Naive B cell (primary cell): ENCODE measurements at regions not wholly inside any gene's neighbourhood (a gene's known extent, or its start where the extent isn't known, plus 50 kb on each side); places are given as distances from the start of the nearest gene placed in this dataset.

ENCODE experiments used
- ATAC-seq, 2 donors: fragments of 150-1000 bp; cut with Tn5 transposase; 2 replicates each; pipeline ENCODE4 v1.10.0; 2021; ENCODE audit warnings: low read depth in 2 of 2, mild to moderate bottlenecking in 2 of 2, moderate library complexity in 2 of 2
- DNase-seq: peaks from one replicate; pipeline ENCODE4 v3.0.0; 2022
- H3K27ac Mint-ChIP-seq, 6 donors: one replicate each; pipeline ENCODE4 v1.8.0; 2020 to 2022; ENCODE audit warnings: mild to moderate bottlenecking in 6 of 6, mixed read lengths in 6 of 6, moderate library complexity in 5 of 6, inconsistent platforms in 2 of 6
- H3K27me3 Mint-ChIP-seq, 3 donors: one replicate each; pipeline ENCODE4 v1.8.0; 2021 to 2022; ENCODE audit warnings: mixed read lengths in 3 of 3, mild to moderate bottlenecking in 1 of 3
- H3K36me3 Mint-ChIP-seq, 2 donors: one replicate each; pipeline ENCODE4 v1.8.0; 2020 to 2022; ENCODE audit warnings: mixed read lengths in 2 of 2, inconsistent platforms in 1 of 2, mild to moderate bottlenecking in 1 of 2
- H3K4me1 Mint-ChIP-seq, 3 donors: one replicate each; pipeline ENCODE4 v1.8.0; 2020 to 2022; ENCODE audit warnings: mixed read lengths in 3 of 3, inconsistent platforms in 1 of 3, mild to moderate bottlenecking in 1 of 3, moderate library complexity in 1 of 3
- H3K4me3 Mint-ChIP-seq, 8 donors: one replicate each; pipeline ENCODE4 v1.8.0; 2020 to 2022; ENCODE audit warnings: mild to moderate bottlenecking in 8 of 8, mixed read lengths in 8 of 8, moderate library complexity in 8 of 8, inconsistent platforms in 2 of 8
- H3K9me3 Mint-ChIP-seq, 7 donors: one replicate each; pipeline ENCODE4 v1.8.0; 2020 to 2022; ENCODE audit warnings: mixed read lengths in 7 of 7, mild to moderate bottlenecking in 5 of 7, inconsistent platforms in 2 of 7, moderate library complexity in 1 of 7

GRCh38 chr14:22387776-22388241 lies 201.2 kb downstream of the DAD1 start:
- peak overlapping the region in 4 of 6 donors; percentile 63 to 100 (median 80) for H3K27ac Mint-ChIP-seq
- no peaks in the 10 kb centered on the region for H3K27me3 Mint-ChIP-seq
- H3K36me3 Mint-ChIP-seq, result no peaks in the 10 kb centered on the region
- peaks cover 48 to 58% (median 49%) of the 10 kb centered on the region in 3 donors for H3K4me1 Mint-ChIP-seq
- peak overlapping the region in 2 of 8 donors; percentile 53 to 67 for H3K4me3 Mint-ChIP-seq
- DNase-seq, result no peak
- no peak for ATAC-seq
- H3K9me3 Mint-ChIP-seq, result no peaks in the 10 kb centered on the region

- no peaks in the 10 kb centered on the region for H3K27me3 Mint-ChIP-seq
- no peaks in the 10 kb centered on the region for H3K9me3 Mint-ChIP-seq
- peak overlapping the region; percentile 47 to 100 (median 84) for H3K27ac Mint-ChIP-seq
- DNase-seq (peak; percentile 78), ATAC-seq (peak in 1 of 2 donors; percentile 35)
- peak overlapping the region in 2 of 8 donors; percentile 53 to 67 for H3K4me3 Mint-ChIP-seq
- no peaks in the 10 kb centered on the region for H3K36me3 Mint-ChIP-seq
- peaks cover 48 to 59% (median 52%) of the 10 kb centered on the region in 3 donors for H3K4me1 Mint-ChIP-seq
Observed at GRCh38 chr14:22386924-22387775, 201.9 kb downstream of the DAD1 start.

GRCh38 chr14:22384974-22385526 lies 204.0 kb downstream of the DAD1 start:
- Mint-ChIP-seq H3K4me3 (no peak overlapping the region), H3K27me3 (no peaks in the 10 kb centered on the region), H3K27ac (peak overlapping the region; percentile 88 to 100 (median 98)), H3K9me3 (no peaks in the 10 kb centered on the region), H3K4me1 (peaks cover 53 to 68% (median 54%) of the 10 kb centered on the region in 3 donors), H3K36me3 (no peaks in the 10 kb centered on the region)
- ATAC-seq, result no peak
- no peak for DNase-seq

GRCh38 chr14:22384167-22384549 lies 204.9 kb downstream of the DAD1 start:
- H3K4me1 Mint-ChIP-seq, result peaks cover 53 to 66% (median 54%) of the 10 kb centered on the region in 3 donors
- DNase-seq, result no peak

GRCh38 chr14:22383515-22384166 lies 205.4 kb downstream of the DAD1 start:
- Mint-ChIP-seq H3K4me1 (peaks cover 52 to 66% (median 53%) of the 10 kb centered on the region in 3 donors), H3K27me3 (no peaks in the 10 kb centered on the region), H3K4me3 (peak overlapping the region in 7 of 8 donors; percentile 50 to 77 (median 69)), H3K9me3 (no peaks in the 10 kb centered on the region), H3K27ac (peak overlapping the region; percentile 78 to 100 (median 98)), H3K36me3 (no peaks in the 10 kb centered on the region)
- ATAC-seq (peak; percentile 87 to 88), DNase-seq (peak; percentile 68)

More at GRCh38 chr14:22384167-22384549, 204.9 kb downstream of the DAD1 start:
- Mint-ChIP-seq H3K9me3 (no peaks in the 10 kb centered on the region), H3K4me3 (peak overlapping the region in 4 of 8 donors; percentile 28 to 77 (median 64)), H3K27me3 (no peaks in the 10 kb centered on the region), H3K36me3 (no peaks in the 10 kb centered on the region), H3K27ac (peak overlapping the region; percentile 78 to 100 (median 98))
- ATAC-seq, result no peak

GRCh38 chr14:22382955-22383354 lies 206.1 kb downstream of the DAD1 start:
- Mint-ChIP-seq H3K27me3 (no peaks in the 10 kb centered on the region), H3K27ac (peak overlapping the region; percentile 78 to 100 (median 98)), H3K36me3 (no peaks in the 10 kb centered on the region), H3K9me3 (no peaks in the 10 kb centered on the region), H3K4me3 (peak overlapping the region in 7 of 8 donors; percentile 34 to 77 (median 61)), H3K4me1 (peaks cover 47 to 64% (median 53%) of the 10 kb centered on the region in 3 donors)
- no peak for ATAC-seq
- DNase-seq, result no peak

- Mint-ChIP-seq H3K36me3 (no peaks in the 10 kb centered on the region), H3K4me3 (peak overlapping the region in 4 of 8 donors; percentile 32 to 77 (median 69)), H3K9me3 (no peaks in the 10 kb centered on the region), H3K27me3 (no peaks in the 10 kb centered on the region), H3K4me1 (peaks cover 44 to 59% (median 49%) of the 10 kb centered on the region in 3 donors), H3K27ac (peak overlapping the region; percentile 78 to 100 (median 98))
- no peak for DNase-seq
- no peak for ATAC-seq
Observed at GRCh38 chr14:22382395-22382794, 206.6 kb downstream of the DAD1 start.

GRCh38 chr14:22381766-22382165 lies 207.3 kb downstream of the DAD1 start:
- no peak for DNase-seq
- ATAC-seq, result no peak
- H3K36me3 Mint-ChIP-seq, result no peaks in the 10 kb centered on the region
- no peaks in the 10 kb centered on the region for H3K9me3 Mint-ChIP-seq
- H3K4me1 Mint-ChIP-seq, result peaks cover 44 to 55% (median 46%) of the 10 kb centered on the region in 3 donors
- peak overlapping the region in 2 of 8 donors; percentile 32 to 74 for H3K4me3 Mint-ChIP-seq
- no peaks in the 10 kb centered on the region for H3K27me3 Mint-ChIP-seq
- H3K27ac Mint-ChIP-seq, result peak overlapping the region; percentile 78 to 100 (median 98)

GRCh38 chr14:22381408-22381760 lies 207.6 kb downstream of the DAD1 start:
- Mint-ChIP-seq H3K9me3 (no peaks in the 10 kb centered on the region), H3K27ac (peak overlapping the region in 4 of 6 donors; percentile 40 to 100 (median 82)), H3K4me1 (peaks cover 44 to 54% (median 46%) of the 10 kb centered on the region in 3 donors), H3K27me3 (no peaks in the 10 kb centered on the region), H3K4me3 (no peak overlapping the region), H3K36me3 (no peaks in the 10 kb centered on the region)
- DNase-seq (no peak), ATAC-seq (no peak)

- H3K36me3 Mint-ChIP-seq, result no peaks in the 10 kb centered on the region
- H3K4me1 Mint-ChIP-seq, result peaks cover 39 to 54% (median 43%) of the 10 kb centered on the region in 3 donors
- ATAC-seq (no peak), DNase-seq (no peak)
- no peaks in the 10 kb centered on the region for H3K27me3 Mint-ChIP-seq
- H3K9me3 Mint-ChIP-seq, result no peaks in the 10 kb centered on the region
- peak overlapping the region in 1 of 8 donors; percentile 8 for H3K4me3 Mint-ChIP-seq
- peak overlapping the region in 5 of 6 donors; percentile 15 to 100 (median 81) for H3K27ac Mint-ChIP-seq
Observed at GRCh38 chr14:22380571-22381407, 208.2 kb downstream of the DAD1 start.

- H3K9me3 Mint-ChIP-seq, result no peaks in the 10 kb centered on the region
- no peak for DNase-seq
- H3K4me1 Mint-ChIP-seq, result peaks cover 34 to 46% (median 38%) of the 10 kb centered on the region in 3 donors
- no peaks in the 10 kb centered on the region for H3K27me3 Mint-ChIP-seq
- ATAC-seq, result no peak
- no peaks in the 10 kb centered on the region for H3K36me3 Mint-ChIP-seq
- H3K4me3 Mint-ChIP-seq, result no peak overlapping the region
- no peak overlapping the region for H3K27ac Mint-ChIP-seq
Observed at GRCh38 chr14:22379727-22380126, 209.3 kb downstream of the DAD1 start.

- Mint-ChIP-seq H3K4me3 (no peak overlapping the region), H3K27ac (peak overlapping the region in 1 of 6 donors; percentile 30), H3K9me3 (no peaks in the 10 kb centered on the region), H3K27me3 (no peaks in the 10 kb centered on the region), H3K4me1 (peaks cover 19 to 30% (median 23%) of the 10 kb centered on the region in 3 donors), H3K36me3 (no peaks in the 10 kb centered on the region)
- ATAC-seq, result no peak
- DNase-seq, result no peak
Observed at GRCh38 chr14:22378181-22378580, 210.8 kb downstream of the DAD1 start.
